ENCODE measurements at regions not wholly inside any gene's neighbourhood (a gene's known extent, or its start where the extent isn't known, plus 50 kb on each side); places are given as distances from the start of the nearest gene placed in this dataset.

DNA sequence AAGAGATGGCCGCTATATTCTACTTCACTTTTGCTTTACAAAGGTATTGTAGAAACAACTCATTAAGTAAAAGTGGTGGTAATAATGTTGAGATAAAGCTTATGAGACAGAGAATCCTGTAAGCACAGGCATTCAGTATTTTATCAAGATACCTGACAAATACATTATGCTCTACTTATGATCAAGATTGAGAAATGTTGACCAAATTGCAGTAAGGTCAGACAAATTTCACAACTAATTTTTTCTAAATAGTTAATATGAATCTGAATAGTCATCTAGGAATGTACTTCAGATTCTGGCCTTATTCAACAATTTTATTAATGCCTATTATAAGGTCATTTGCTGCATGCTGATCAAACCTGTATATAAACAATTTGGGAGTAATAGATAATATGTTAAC is 95.1 kb upstream of the MBNL1 start:
- no peak overlapping the region for H3K4me2 ChIP-seq
- H4K20me1 ChIP-seq = no peaks in the 10 kb centered on the region
- H3K4me1 ChIP-seq = peaks cover 0 to 13% (median 0%) of the 10 kb centered on the region in 10 experiments; a peak in 7 of 20 replicates
- no peak for TF ChIP-seq Cebpa-rat (IDR thresholded peaks at IDR 0.05)
- no peak overlapping the region for H3K27ac ChIP-seq
- no peaks in the 10 kb centered on the region for H3K27me3 ChIP-seq
- H3K9me3 ChIP-seq (replicated peaks in 1 of 11) = peaks cover 0 to 8% (median 0%) of the 10 kb centered on the region in 11 experiments; a peak in 5 of 22 replicates
- H3K36me3 ChIP-seq = no peaks in the 10 kb centered on the region
- no peak overlapping the region for H3K9ac ChIP-seq
- no peak overlapping the region for H3K4me3 ChIP-seq

DNA sequence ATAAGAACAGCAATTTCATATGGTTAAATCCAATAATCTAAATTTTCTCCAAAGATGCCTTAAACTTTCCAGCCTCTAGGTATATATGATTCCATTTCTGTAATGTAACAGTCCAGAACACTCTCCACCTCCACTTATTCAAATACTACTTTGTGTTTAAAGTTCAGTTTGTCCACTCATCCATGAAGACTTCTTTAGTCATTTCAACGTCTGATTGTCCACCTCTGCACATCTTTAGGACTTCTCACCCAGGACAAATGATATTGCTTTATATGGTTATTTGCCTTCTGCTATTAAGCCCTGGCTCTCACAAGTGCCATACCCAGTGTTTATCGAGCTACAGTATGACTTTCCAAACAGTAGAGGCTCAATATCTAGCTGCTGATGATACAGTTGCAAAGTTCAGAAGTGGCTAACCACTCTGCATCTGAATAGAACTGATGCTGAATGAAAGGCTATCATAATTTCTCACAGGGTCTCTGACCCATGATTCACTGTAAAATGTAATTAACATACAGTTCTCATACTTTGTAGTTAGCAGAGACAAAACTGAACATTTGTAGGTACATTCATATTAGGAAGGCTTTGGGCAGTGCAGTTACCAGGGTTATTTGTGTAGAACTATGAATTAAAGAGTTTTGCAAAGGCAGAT is 93.7 kb upstream of the MBNL1 start:
- Histone ChIP-seq H3K9ac (no peak overlapping the region), H3K27me3 (no peaks in the 10 kb centered on the region), H3K36me3 (no peaks in the 10 kb centered on the region), H3K9me3 (replicated peaks in 1 of 11) (peaks cover 0 to 8% (median 0%) of the 10 kb centered on the region in 11 experiments; a peak in 5 of 22 replicates), H3K4me1 (peaks cover 0 to 13% (median 0%) of the 10 kb centered on the region in 10 experiments; a peak in 7 of 20 replicates), H3K27ac (no peak overlapping the region), H4K20me1 (no peaks in the 10 kb centered on the region), H3K4me3 (no peak overlapping the region), H3K4me2 (no peak overlapping the region)
- no peak for TF ChIP-seq Cebpa-rat (IDR thresholded peaks at IDR 0.05)

DNA sequence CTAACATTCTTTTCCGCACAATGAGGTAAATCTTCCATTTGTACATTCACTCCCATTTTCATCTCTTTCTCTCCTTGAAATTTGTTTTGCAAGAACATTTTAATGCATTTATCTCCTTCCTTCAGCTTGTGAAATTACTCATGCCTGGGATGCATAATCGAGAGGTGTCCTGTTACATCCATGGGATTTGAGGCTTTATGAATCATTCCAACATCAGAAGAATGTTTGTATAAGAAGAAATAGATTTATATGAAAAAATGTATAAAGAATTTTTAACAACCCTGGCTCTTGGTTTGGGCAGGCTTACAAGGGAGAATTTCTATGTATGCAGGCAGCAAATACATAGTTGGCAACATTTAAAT is 93.2 kb upstream of the MBNL1 start:
- H3K27ac ChIP-seq = no peak overlapping the region
- no peak for TF ChIP-seq Cebpa-rat (IDR thresholded peaks at IDR 0.05)

DNA sequence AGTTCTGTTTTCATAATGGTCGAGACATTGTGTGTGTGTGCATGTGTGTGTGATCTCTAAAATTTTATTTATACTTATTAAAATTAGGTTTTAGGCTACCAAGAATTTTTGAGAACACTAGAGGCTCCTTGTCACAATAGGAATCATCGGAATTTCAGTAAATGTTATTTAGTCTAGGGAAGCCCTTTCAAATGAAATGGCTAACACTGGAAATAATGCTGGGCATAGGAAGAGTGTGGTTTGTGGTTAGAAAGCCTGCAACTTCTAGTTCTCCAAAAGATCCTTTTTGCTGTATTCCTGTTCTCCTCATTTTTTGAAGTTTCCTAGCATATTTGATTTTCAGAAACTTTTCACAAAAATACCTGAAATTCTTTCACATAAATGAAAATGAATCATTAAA is 92.5 kb upstream of the MBNL1 start:
- no peak overlapping the region for H3K27ac ChIP-seq

More for the DNA sequence above, 93.2 kb upstream of the MBNL1 start:
- peaks cover 0 to 13% (median 0%) of the 10 kb centered on the region in 10 experiments; a peak in 7 of 20 replicates for H3K4me1 ChIP-seq
- H3K27me3 ChIP-seq = no peaks in the 10 kb centered on the region
- H3K4me3 ChIP-seq = no peak overlapping the region
- no peaks in the 10 kb centered on the region for H3K36me3 ChIP-seq
- no peak overlapping the region for H3K9ac ChIP-seq
- H3K9me3 ChIP-seq (replicated peaks in 1 of 11) = peaks cover 0 to 8% (median 0%) of the 10 kb centered on the region in 11 experiments; a peak in 5 of 22 replicates
- no peaks in the 10 kb centered on the region for H4K20me1 ChIP-seq
- peak overlapping the region in 2 of 11 experiments; percentile 42 to 52; a peak in 1 of 22 replicates for H3K4me2 ChIP-seq

DNA sequence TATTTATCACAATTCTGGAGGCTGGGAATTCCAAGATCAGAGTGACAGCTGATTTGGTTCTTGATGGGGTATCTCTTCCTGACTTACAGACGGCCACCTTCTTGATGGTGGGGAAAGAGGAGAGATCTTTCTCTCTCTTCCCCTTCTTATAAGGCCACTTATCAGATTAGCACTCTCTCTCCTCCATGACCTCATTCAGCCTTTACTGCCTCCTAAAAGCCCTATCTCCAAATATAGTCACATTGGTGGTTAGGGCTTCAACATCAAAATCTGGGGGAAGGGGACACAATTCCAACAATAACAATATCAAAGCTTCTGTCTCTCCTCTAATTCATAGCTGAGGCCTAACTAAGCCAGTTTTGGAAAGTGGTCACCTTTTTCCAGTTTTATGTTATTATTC is 91.7 kb upstream of the MBNL1 start:
- no peaks in the 10 kb centered on the region for H3K27me3 ChIP-seq
- H3K4me1 ChIP-seq = peaks cover 0 to 13% (median 0%) of the 10 kb centered on the region in 10 experiments; a peak in 7 of 20 replicates
- no peak overlapping the region for H3K4me2 ChIP-seq
- no peaks in the 10 kb centered on the region for H3K36me3 ChIP-seq
- H3K9ac ChIP-seq = no peak overlapping the region
- no peaks in the 10 kb centered on the region for H4K20me1 ChIP-seq
- no peak overlapping the region for H3K4me3 ChIP-seq
- no peaks in the 10 kb centered on the region for H3K9me3 ChIP-seq (replicated peaks in 1 of 11)
- no peak for TF ChIP-seq Cebpa-rat (IDR thresholded peaks at IDR 0.05)
- H3K27ac ChIP-seq = no peak overlapping the region

More for the DNA sequence above, 92.5 kb upstream of the MBNL1 start:
- no peak overlapping the region for H3K9ac ChIP-seq
- peak overlapping the region in 2 of 11 experiments; percentile 42 to 52; a peak in 4 of 22 replicates for H3K4me2 ChIP-seq
- TF ChIP-seq Cebpa-rat (IDR thresholded peaks at IDR 0.05) = no peak
- no peaks in the 10 kb centered on the region for H4K20me1 ChIP-seq
- no peaks in the 10 kb centered on the region for H3K36me3 ChIP-seq
- peaks cover 0 to 13% (median 0%) of the 10 kb centered on the region in 10 experiments; a peak in 7 of 20 replicates for H3K4me1 ChIP-seq
- no peak overlapping the region for H3K4me3 ChIP-seq
- H3K9me3 ChIP-seq (replicated peaks in 1 of 11) = peaks cover 0 to 5% (median 0%) of the 10 kb centered on the region in 11 experiments; a peak in 5 of 22 replicates
- H3K27me3 ChIP-seq = no peaks in the 10 kb centered on the region

DNA sequence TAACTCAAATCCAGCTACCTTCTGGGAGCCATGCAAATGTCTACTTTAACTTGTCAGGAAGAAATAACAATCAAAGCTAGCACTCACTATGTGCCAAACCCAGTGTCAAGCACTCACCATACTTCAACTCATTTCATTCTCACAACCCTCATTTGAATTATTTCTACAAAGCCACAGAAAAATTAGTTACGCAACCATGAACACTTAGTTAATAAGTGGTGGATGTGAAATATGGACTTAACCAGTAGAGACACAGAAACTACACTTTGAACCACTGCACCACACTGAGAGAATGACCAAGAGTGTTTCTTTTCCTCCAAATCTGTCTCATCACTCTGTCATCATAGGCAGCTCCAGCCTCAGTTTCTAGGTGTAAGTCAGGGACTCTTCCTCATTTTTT is 91.0 kb upstream of the MBNL1 start:
- Histone ChIP-seq H3K27ac (no peak overlapping the region), H3K4me2 (0 out of 22 replicates have a peak overlapping the region, but pooled peaks of 1 of the 11 experiments have one; percentile 1), H3K4me3 (no peak overlapping the region), H3K9ac (no peak overlapping the region), H4K20me1 (no peaks in the 10 kb centered on the region), H3K4me1 (peaks cover 0 to 13% (median 0%) of the 10 kb centered on the region in 10 experiments; a peak in 7 of 20 replicates), H3K27me3 (no peaks in the 10 kb centered on the region), H3K9me3 (replicated peaks in 1 of 11) (no peaks in the 10 kb centered on the region), H3K36me3 (no peaks in the 10 kb centered on the region)
- peak in 5 of 11 experiments; percentile 29 to 54 (median 45); a peak in 3 of 22 replicates for TF ChIP-seq Cebpa-rat (IDR thresholded peaks at IDR 0.05)

DNA sequence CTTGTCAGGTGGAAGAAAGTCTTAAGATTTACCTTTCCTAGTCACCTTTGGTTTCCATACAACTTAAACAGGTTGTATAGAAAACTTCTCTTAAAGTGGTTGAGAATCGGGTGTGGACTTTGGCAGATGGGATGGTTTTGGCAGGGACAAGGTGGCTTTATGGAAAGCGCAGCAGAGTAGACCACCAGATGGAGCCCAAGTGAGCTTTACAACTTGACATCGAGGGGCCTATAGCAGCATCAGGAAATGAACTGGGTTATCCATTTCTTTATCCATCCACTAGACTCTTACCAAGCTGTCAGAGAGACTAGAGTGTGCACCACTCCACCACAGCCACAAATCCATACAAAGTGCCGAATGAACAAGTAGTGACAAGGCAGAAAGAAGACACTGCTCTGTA is 85.3 kb upstream of the MBNL1 start:
- H3K4me3 ChIP-seq = no peak overlapping the region
- no peaks in the 10 kb centered on the region for H4K20me1 ChIP-seq
- H3K9me3 ChIP-seq (replicated peaks in 1 of 11) = no peaks in the 10 kb centered on the region
- no peaks in the 10 kb centered on the region for H3K27me3 ChIP-seq
- H3K9ac ChIP-seq = no peak overlapping the region
- no peak overlapping the region for H3K27ac ChIP-seq
- no peak for TF ChIP-seq Cebpa-rat (IDR thresholded peaks at IDR 0.05)
- no peaks in the 10 kb centered on the region for H3K4me1 ChIP-seq
- H3K36me3 ChIP-seq = no peaks in the 10 kb centered on the region
- H3K4me2 ChIP-seq = no peak overlapping the region

DNA sequence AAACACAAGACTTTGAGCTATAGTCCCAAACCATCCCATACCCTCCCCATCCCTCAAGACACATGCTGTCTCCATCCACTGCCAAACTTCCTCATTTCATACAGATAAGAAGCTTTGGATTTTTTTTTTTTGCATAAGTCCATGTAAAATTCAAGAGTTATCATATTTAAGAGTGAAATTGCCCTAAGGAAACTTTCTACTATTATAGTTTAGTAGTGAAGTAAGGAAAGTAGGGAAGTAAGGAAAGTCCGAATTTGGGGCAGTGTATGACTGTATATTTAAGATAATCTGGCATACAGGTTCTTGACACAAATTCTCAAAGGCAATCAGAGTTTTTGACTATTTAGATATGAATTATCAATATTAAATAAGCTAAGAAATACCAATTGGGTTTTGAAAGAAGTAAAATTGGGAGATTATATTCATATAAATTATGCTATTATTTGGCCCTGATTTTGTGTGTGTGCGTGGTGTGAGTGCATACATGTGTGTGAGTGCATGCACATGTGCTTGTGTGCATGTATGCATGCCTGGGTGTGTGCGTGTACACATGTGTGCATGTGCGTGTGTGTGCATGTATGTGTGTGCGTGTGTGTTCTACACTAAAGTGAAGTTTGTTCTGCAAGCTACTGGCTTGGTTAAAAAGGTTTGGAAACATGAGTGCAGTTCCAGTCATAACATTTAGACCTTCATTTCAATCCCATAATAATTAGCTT is 83.6 kb upstream of the MBNL1 start:
- Histone ChIP-seq H4K20me1 (no peaks in the 10 kb centered on the region), H3K27ac (no peak overlapping the region), H3K27me3 (no peaks in the 10 kb centered on the region), H3K4me2 (no peak overlapping the region), H3K9ac (no peak overlapping the region), H3K4me1 (no peaks in the 10 kb centered on the region), H3K4me3 (no peak overlapping the region), H3K9me3 (replicated peaks in 1 of 11) (no peaks in the 10 kb centered on the region), H3K36me3 (no peaks in the 10 kb centered on the region)
- TF ChIP-seq Cebpa-rat (IDR thresholded peaks at IDR 0.05) = no peak

DNA sequence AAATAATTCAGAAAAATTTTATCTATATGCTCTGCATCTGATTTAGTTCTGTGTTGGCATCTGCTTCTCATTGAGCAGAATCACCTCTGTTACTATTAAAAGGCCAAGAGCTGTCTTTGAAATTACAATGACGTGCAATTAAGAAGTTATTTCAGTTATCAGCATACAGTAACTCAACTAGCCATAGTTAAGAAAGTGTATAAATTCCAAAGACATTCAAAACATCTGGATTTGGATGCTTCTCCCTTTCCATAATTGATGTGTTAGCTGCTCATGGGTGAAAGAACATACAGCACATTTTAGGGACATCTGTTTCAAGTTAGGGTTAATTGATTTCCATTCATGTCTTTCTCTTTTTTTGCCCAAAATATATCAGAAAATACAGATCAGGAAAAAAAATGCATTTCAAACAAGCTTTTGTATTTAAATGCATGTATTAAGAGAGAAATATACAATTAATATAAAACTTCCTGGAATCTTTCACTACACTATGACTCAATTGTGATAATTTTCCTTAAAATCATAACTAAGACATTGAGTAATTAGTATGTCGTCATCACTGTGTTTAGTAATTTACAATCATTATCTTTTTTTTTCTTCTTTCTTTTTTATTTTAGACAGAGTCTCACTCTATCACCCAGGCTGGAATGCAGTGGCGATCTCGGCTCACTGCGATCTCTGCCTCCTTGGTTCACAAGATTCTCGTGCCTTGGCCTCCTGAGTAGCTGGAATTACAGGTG is 82.7 kb upstream of the MBNL1 start:
- TF ChIP-seq Cebpa-rat (IDR thresholded peaks at IDR 0.05) = no peak
- Histone ChIP-seq H3K27ac (no peak overlapping the region), H3K9ac (no peak overlapping the region), H3K4me2 (no peak overlapping the region), H3K36me3 (no peaks in the 10 kb centered on the region), H3K4me3 (no peak overlapping the region), H4K20me1 (no peaks in the 10 kb centered on the region), H3K27me3 (no peaks in the 10 kb centered on the region), H3K9me3 (replicated peaks in 1 of 11) (no peaks in the 10 kb centered on the region), H3K4me1 (no peaks in the 10 kb centered on the region)
